PC-3 (cell line): ENCODE measurements at regions not wholly inside any gene's neighbourhood (a gene's known extent, or its start where the extent isn't known, plus 50 kb on each side); places are given as distances from the start of the nearest gene placed in this dataset.

ENCODE experiments used
- ATAC-seq: fragments of 200-7000 bp; cut with Tn5 transposase; 2 replicates; pipeline ENCODE4 v1.9.1; 2020; ENCODE audit warnings: mild to moderate bottlenecking, moderate library complexity
- BruUV-seq: library from RNA; stranded (reverse); fragments of 400-500 nt; replicated peaks from 2 replicates; lab custom pipeline; 2021; lab: Mats Ljungman, UMichigan
- CTCF ChIA-PET: fragments of 300-600 bp; sonication (Branson Sonifier 250); formaldehyde crosslinking; loops from one replicate; lab custom pipeline; 2022; ENCODE audit warnings: antibody characterized with exemption; lab: Charles Lee
- POLR2A ChIA-PET: fragments of 300-600 bp; sonication (Branson Sonifier 250); formaldehyde crosslinking; loops from one replicate; lab custom pipeline; 2022; ENCODE audit warnings: antibody characterized with exemption; ENCODE audit not compliant: unreplicated experiment; lab: Charles Lee
- DNase-seq: peaks from one replicate; pipeline ENCODE4 v3.0.0-alpha.2; 2015
- H2AFZ ChIP-seq: fragments of 300-600 bp; sonication (generic); 2 replicates; pipeline ENCODE4 v1.6.0; 2016; ENCODE audit warnings: antibody characterized with exemption, low read length
- H3F3A ChIP-seq: fragments of 300-600 bp; sonication (generic); one replicate; pipeline ENCODE4 v1.6.0; 2017; ENCODE audit warnings: antibody characterized with exemption, low read length, control low read depth, mild to moderate bottlenecking; ENCODE audit not compliant: unreplicated experiment
- H3K27ac ChIP-seq: fragments of 300-600 bp; sonication (generic); 2 replicates; pipeline ENCODE4 v1.5.1; 2016; ENCODE audit warnings: mild to moderate bottlenecking, low read length
- H3K27me3 ChIP-seq: fragments of 300-600 bp; sonication (generic); 2 replicates; pipeline ENCODE4 v1.6.1; 2016; ENCODE audit warnings: low read length, mixed read lengths
- H3K36me3 ChIP-seq: fragments of 300-600 bp; sonication (generic); 2 replicates; pipeline ENCODE4 v1.6.1; 2016; ENCODE audit warnings: low read depth, mixed run types, low read length, mixed read lengths
- H3K4me1 ChIP-seq: fragments of 300-600 bp; sonication (generic); 2 replicates; pipeline ENCODE4 v1.5.1; 2016; ENCODE audit warnings: low read length; ENCODE audit not compliant: insufficient read depth
- H3K4me2 ChIP-seq: fragments of 300-600 bp; sonication (generic); 2 replicates; pipeline ENCODE4 v1.6.0; 2016; ENCODE audit warnings: low read length
- H3K4me3 ChIP-seq: fragments of 300-600 bp; sonication (generic); 2 replicates; pipeline ENCODE4 v1.5.1; 2016; ENCODE audit warnings: mild to moderate bottlenecking, low read length, mixed read lengths
- H3K79me2 ChIP-seq: fragments of 300-600 bp; sonication (generic); 2 replicates; pipeline ENCODE4 v1.6.1; 2017; ENCODE audit warnings: low read length, mixed read lengths
- H3K9ac ChIP-seq: fragments of 300-600 bp; sonication (generic); 2 replicates; pipeline ENCODE4 v1.6.0; 2016; ENCODE audit warnings: mild to moderate bottlenecking, low read length
- H3K9me2 ChIP-seq: fragments of 300-600 bp; sonication (generic); replicated peaks from 2 replicates; pipeline ENCODE4 v1.6.1; 2016; ENCODE audit warnings: mixed run types, low read length, mixed read lengths
- H3K9me3 ChIP-seq: fragments of 300-600 bp; sonication (generic); 2 replicates; pipeline ENCODE4 v1.6.1; 2016; ENCODE audit warnings: low read length, mixed read lengths
- H4K20me1 ChIP-seq: fragments of 300-600 bp; sonication (generic); 2 replicates; pipeline ENCODE4 v1.6.1; 2016; ENCODE audit warnings: low read length, mixed read lengths
- EZH2 ChIP-seq: fragments of 300-600 bp; sonication (generic); IDR thresholded peaks from one replicate; pipeline ENCODE4 v1.6.1; 2017; ENCODE audit warnings: antibody characterized with exemption, mild to moderate bottlenecking, low read length; ENCODE audit not compliant: unreplicated experiment
- EZH2phosphoT487 ChIP-seq: fragments of 300-600 bp; sonication (generic); IDR thresholded peaks from 2 replicates; pipeline ENCODE4 v1.6.1; 2018; ENCODE audit warnings: mild to moderate bottlenecking, antibody characterized with exemption, low read length, borderline replicate concordance
- intact Hi-C: fragments of 100-400 bp; cut with micrococcal nuclease; formaldehyde crosslinking; loops from 2 replicates; pipeline ENCODE4 v1.9.0; 2023
- TF ChIP-seq, protein P1 (sequence below): fragments of 300-600 bp; sonication (generic); conservative IDR thresholded peaks from 2 replicates; pipeline ENCODE4 v1.5.1; 2017; ENCODE audit warnings: antibody characterized with exemption, low read depth, mild to moderate bottlenecking, low read length

GRCh38 chr4:56229947-56230346, 157.3 kb downstream of the AASDH start:
- Histone ChIP-seq H3K4me3 (no peak overlapping the region), H3K36me3 (no peaks in the 10 kb centered on the region), H3K9ac (no peak overlapping the region), H3K4me2 (no peak overlapping the region), H3K9me2 (no peaks in the 10 kb centered on the region), H3K79me2 (no peaks in the 10 kb centered on the region), H3K9me3 (no peaks in the 10 kb centered on the region), H4K20me1 (no peaks in the 10 kb centered on the region), H2AFZ (no peak overlapping the region), H3K27ac (no peak overlapping the region), H3K4me1 (no peaks in the 10 kb centered on the region), H3K27me3 (peaks cover 21% of the 10 kb centered on the region; the same call in 1 of the 2 replicates), H3F3A (no peaks in the 10 kb centered on the region)
- ChIA-PET POLR2A (no interaction called here), CTCF (no interaction called here)
- intact Hi-C loops, result no loop called here
- DNase-seq (no peak), ATAC-seq (no peak)
- no peak for TF ChIP-seq EZH2
- TF ChIP-seq, protein P1, sequence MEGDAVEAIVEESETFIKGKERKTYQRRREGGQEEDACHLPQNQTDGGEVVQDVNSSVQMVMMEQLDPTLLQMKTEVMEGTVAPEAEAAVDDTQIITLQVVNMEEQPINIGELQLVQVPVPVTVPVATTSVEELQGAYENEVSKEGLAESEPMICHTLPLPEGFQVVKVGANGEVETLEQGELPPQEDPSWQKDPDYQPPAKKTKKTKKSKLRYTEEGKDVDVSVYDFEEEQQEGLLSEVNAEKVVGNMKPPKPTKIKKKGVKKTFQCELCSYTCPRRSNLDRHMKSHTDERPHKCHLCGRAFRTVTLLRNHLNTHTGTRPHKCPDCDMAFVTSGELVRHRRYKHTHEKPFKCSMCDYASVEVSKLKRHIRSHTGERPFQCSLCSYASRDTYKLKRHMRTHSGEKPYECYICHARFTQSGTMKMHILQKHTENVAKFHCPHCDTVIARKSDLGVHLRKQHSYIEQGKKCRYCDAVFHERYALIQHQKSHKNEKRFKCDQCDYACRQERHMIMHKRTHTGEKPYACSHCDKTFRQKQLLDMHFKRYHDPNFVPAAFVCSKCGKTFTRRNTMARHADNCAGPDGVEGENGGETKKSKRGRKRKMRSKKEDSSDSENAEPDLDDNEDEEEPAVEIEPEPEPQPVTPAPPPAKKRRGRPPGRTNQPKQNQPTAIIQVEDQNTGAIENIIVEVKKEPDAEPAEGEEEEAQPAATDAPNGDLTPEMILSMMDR, result no peak
- no peak for TF ChIP-seq EZH2phosphoT487
- no TSS peak for BruUV-seq

- no peaks in the 10 kb centered on the region for H3F3A ChIP-seq
These were observed 159.9 kb downstream of the AASDH start for GRCh38 chr4:56227301-56227835.

GRCh38 chr4:56226579-56226978, 160.7 kb downstream of the AASDH start:
- H2AFZ ChIP-seq, result no peak overlapping the region
- intact Hi-C loops, result no loop called here

More at GRCh38 chr4:56227301-56227835, 159.9 kb downstream of the AASDH start:
- no peaks in the 10 kb centered on the region for H3K9me3 ChIP-seq
- DNase-seq (no peak), ATAC-seq (no peak)
- POLR2A ChIA-PET, result no interaction called here
- H3K27me3 ChIP-seq, result peaks cover 14% of the 10 kb centered on the region; the same call in 1 of the 2 replicates
- H3K4me2 ChIP-seq, result no peak overlapping the region
- H2AFZ ChIP-seq, result no peak overlapping the region
- H3K9ac ChIP-seq, result no peak overlapping the region
- no peak overlapping the region for H3K4me3 ChIP-seq
- TF ChIP-seq EZH2, result no peak
- TF ChIP-seq, protein P1, result no peak
- no peak for TF ChIP-seq EZH2phosphoT487
- no peak overlapping the region for H3K27ac ChIP-seq
- H3K4me1 ChIP-seq, result no peaks in the 10 kb centered on the region
- no peaks in the 10 kb centered on the region for H4K20me1 ChIP-seq
- BruUV-seq, result no TSS peak
- CTCF ChIA-PET, result no interaction called here
- H3K36me3 ChIP-seq, result no peaks in the 10 kb centered on the region
- no peaks in the 10 kb centered on the region for H3K9me2 ChIP-seq
- no peaks in the 10 kb centered on the region for H3K79me2 ChIP-seq
- intact Hi-C loops, result no loop called here

More at GRCh38 chr4:56226579-56226978, 160.7 kb downstream of the AASDH start:
- ChIA-PET CTCF (no interaction called here), POLR2A (no interaction called here)
- no peaks in the 10 kb centered on the region for H3K36me3 ChIP-seq
- no peaks in the 10 kb centered on the region for H3F3A ChIP-seq
- no peak overlapping the region for H3K4me2 ChIP-seq
- H3K9me2 ChIP-seq, result no peaks in the 10 kb centered on the region
- H3K9me3 ChIP-seq, result no peaks in the 10 kb centered on the region
- H3K9ac ChIP-seq, result no peak overlapping the region
- no peak for TF ChIP-seq EZH2phosphoT487
- TF ChIP-seq EZH2, result no peak
- TF ChIP-seq, protein P1, result no peak
- no TSS peak for BruUV-seq
- peaks cover 13% of the 10 kb centered on the region; the same call in 1 of the 2 replicates for H3K27me3 ChIP-seq
- ATAC-seq, result no peak
- no peaks in the 10 kb centered on the region for H3K4me1 ChIP-seq
- H4K20me1 ChIP-seq, result no peaks in the 10 kb centered on the region
- DNase-seq, result no peak
- H3K27ac ChIP-seq, result no peak overlapping the region
- H3K4me3 ChIP-seq, result no peak overlapping the region
- H3K79me2 ChIP-seq, result no peaks in the 10 kb centered on the region
